SK-N-SH treated with all-trans-retinoic acid at 6 μM for 48 hours (cell line): ENCODE measurements at regions not wholly inside any gene's neighbourhood (a gene's known extent, or its start where the extent isn't known, plus 50 kb on each side); places are given as distances from the start of the nearest gene placed in this dataset.

Experiments
- ARNTL ChIP-seq: fragments of 450-650 bp; formaldehyde crosslinking; IDR thresholded peaks from 2 replicates; pipeline ENCODE4 v1.5.0; 2020; ENCODE audit warnings: low read depth, mild to moderate bottlenecking, moderate library complexity, borderline replicate concordance
- ESRRG ChIP-seq: fragments of 250-450 bp; sonication (Bioruptor Pico); IDR thresholded peaks from 2 replicates; pipeline ENCODE4 v1.6.1; 2021; ENCODE audit warnings: mild to moderate bottlenecking
- RARB ChIP-seq: fragments of 250-450 bp; sonication (Bioruptor Pico); IDR thresholded peaks from 2 replicates; pipeline ENCODE4 v1.8.0; 2021; ENCODE audit warnings: mild to moderate bottlenecking, moderate library complexity
- TCF4 ChIP-seq: fragments of 250-450 bp; sonication (Bioruptor Pico); IDR thresholded peaks from 2 replicates; pipeline ENCODE4 v1.8.0; 2021; ENCODE audit warnings: mild to moderate bottlenecking, moderate library complexity, borderline replicate concordance
- ZNF8 ChIP-seq: fragments of 450-650 bp; formaldehyde crosslinking; IDR thresholded peaks from 2 replicates; pipeline ENCODE4 v1.5.0; 2020; ENCODE audit warnings: mild to moderate bottlenecking, moderate library complexity
- TF ChIP-seq, protein P1 (sequence below): fragments of 250-450 bp; sonication (Bioruptor Pico); IDR thresholded peaks from 2 replicates; pipeline ENCODE4 v1.8.0; 2021; ENCODE audit warnings: low read depth, mild to moderate bottlenecking, moderate library complexity, borderline replicate concordance
- TF ChIP-seq, protein P2 (sequence below): fragments of 250-450 bp; sonication (Bioruptor Pico); IDR thresholded peaks from 2 replicates; pipeline ENCODE4 v1.5.1; 2021; ENCODE audit warnings: mild to moderate bottlenecking, moderate library complexity
- TF ChIP-seq, protein P3 (sequence below): fragments of 250-450 bp; sonication (Bioruptor Pico); IDR thresholded peaks from 2 replicates; pipeline ENCODE4 v1.5.1; 2020; ENCODE audit warnings: low read depth, mild to moderate bottlenecking, moderate library complexity

DNA sequence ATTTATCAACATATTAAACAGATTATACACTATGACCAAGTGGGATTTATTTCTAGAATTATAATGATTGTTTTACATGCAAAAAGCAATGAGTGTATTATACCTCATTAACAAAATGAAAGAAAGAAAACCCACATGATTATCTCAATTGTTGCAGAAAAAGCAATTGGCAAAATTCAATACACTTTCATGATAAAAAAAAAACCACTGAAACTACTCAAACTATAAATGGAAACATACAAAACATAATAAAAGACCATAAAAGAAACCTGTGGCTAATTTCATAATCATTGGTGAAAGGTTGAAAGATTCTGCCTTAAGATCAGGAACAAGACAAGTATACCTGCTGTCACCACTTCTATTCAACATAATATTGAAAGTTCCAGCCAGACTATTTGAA, 325.9 kb downstream of the AKAIN1 start:
- TF ChIP-seq ESRRG (no peak), TCF4 (no peak), RARB (no peak), ARNTL (CRISPR knock-in tag) (no peak), ZNF8 (CRISPR knock-in tag) (no peak)
- TF ChIP-seq, protein P1, sequence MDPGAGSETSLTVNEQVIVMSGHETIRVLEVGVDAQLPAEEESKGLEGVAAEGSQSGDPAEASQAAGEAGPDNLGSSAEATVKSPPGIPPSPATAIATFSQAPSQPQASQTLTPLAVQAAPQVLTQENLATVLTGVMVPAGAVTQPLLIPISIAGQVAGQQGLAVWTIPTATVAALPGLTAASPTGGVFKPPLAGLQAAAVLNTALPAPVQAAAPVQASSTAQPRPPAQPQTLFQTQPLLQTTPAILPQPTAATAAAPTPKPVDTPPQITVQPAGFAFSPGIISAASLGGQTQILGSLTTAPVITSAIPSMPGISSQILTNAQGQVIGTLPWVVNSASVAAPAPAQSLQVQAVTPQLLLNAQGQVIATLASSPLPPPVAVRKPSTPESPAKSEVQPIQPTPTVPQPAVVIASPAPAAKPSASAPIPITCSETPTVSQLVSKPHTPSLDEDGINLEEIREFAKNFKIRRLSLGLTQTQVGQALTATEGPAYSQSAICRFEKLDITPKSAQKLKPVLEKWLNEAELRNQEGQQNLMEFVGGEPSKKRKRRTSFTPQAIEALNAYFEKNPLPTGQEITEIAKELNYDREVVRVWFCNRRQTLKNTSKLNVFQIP (CRISPR knock-in tag) = no peak
- TF ChIP-seq, protein P2, sequence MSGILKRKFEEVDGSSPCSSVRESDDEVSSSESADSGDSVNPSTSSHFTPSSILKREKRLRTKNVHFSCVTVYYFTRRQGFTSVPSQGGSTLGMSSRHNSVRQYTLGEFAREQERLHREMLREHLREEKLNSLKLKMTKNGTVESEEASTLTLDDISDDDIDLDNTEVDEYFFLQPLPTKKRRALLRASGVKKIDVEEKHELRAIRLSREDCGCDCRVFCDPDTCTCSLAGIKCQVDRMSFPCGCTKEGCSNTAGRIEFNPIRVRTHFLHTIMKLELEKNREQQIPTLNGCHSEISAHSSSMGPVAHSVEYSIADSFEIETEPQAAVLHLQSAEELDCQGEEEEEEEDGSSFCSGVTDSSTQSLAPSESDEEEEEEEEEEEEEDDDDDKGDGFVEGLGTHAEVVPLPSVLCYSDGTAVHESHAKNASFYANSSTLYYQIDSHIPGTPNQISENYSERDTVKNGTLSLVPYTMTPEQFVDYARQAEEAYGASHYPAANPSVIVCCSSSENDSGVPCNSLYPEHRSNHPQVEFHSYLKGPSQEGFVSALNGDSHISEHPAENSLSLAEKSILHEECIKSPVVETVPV = no peak
- TF ChIP-seq, protein P3, sequence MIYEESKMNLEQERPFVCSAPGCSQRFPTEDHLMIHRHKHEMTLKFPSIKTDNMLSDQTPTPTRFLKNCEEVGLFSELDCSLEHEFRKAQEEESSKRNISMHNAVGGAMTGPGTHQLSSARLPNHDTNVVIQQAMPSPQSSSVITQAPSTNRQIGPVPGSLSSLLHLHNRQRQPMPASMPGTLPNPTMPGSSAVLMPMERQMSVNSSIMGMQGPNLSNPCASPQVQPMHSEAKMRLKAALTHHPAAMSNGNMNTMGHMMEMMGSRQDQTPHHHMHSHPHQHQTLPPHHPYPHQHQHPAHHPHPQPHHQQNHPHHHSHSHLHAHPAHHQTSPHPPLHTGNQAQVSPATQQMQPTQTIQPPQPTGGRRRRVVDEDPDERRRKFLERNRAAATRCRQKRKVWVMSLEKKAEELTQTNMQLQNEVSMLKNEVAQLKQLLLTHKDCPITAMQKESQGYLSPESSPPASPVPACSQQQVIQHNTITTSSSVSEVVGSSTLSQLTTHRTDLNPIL (CRISPR knock-in tag) = no peak
